Gastrocnemius medialis (tissue), 4 donors: ENCODE measurements at regions not wholly inside any gene's neighbourhood (a gene's known extent, or its start where the extent isn't known, plus 50 kb on each side); places are given as distances from the start of the nearest gene placed in this dataset.

Source experiments
- CTCF ChIP-seq, 5 experiments: fragments of 450-650 bp in 3 of 5; fragments of 200-600 bp in 2 of 5; sonication (generic) in 2 of 5; IDR thresholded peaks in 4 of 5; conservative IDR thresholded peaks in 1 of 5; 1 replicate in 4 of 5; 2 replicates in 1 of 5; pipeline ENCODE4 v1.5.1; 2016 to 2019; ENCODE audit warnings: antibody characterized with exemption in 5 of 5, mild to moderate bottlenecking in 3 of 5, moderate library complexity in 3 of 5
- POLR2A ChIP-seq, 2 donors: fragments of 450-650 bp; IDR thresholded peaks; one replicate each; pipeline ENCODE4 v1.6.1; 2017; ENCODE audit warnings: antibody characterized with exemption in 2 of 2, mild to moderate bottlenecking in 2 of 2, moderate library complexity in 2 of 2

GRCh38 chr11:127902382-127902781 is 685.0 kb downstream of the ETS1 start:
- TF ChIP-seq CTCF (IDR thresholded peaks at IDR 0.05 in 4 of 5, conservative IDR thresholded peaks at IDR 0.05 in 1 of 5): no peak
- no peak for TF ChIP-seq POLR2A (IDR thresholded peaks at IDR 0.05)
